SH-SY5Y (cell line): ENCODE measurements at regions not wholly inside any gene's neighbourhood (a gene's known extent, or its start where the extent isn't known, plus 50 kb on each side); places are given as distances from the start of the nearest gene placed in this dataset.

Experiments used
- GATA2 ChIP-seq: IDR thresholded peaks from 2 replicates; pipeline ENCODE4 v1.6.1; 2011; ENCODE audit warnings: mild to moderate bottlenecking, low read depth, low read length
- GATA3 ChIP-seq: IDR thresholded peaks from 2 replicates; pipeline ENCODE4 v1.6.1; 2011; ENCODE audit warnings: low read depth, mild to moderate bottlenecking, low read length, moderate library complexity

- TF ChIP-seq GATA3: no peak
- TF ChIP-seq GATA2: no peak
Measured at GRCh38 chrX:134747006-134747405, 50.0 kb downstream of the PABIR2 start.

GRCh38 chrX:134746410-134746785, 50.6 kb downstream of the PABIR2 start:
- no peak for TF ChIP-seq GATA2
- TF ChIP-seq GATA3: no peak

GRCh38 chrX:134745636-134746409, 51.2 kb downstream of the PABIR2 start:
- TF ChIP-seq GATA2 (no peak), GATA3 (no peak)

- TF ChIP-seq GATA3 (no peak), GATA2 (no peak)
Measured at GRCh38 chrX:134743091-134743490, 53.9 kb downstream of the PABIR2 start.

- TF ChIP-seq GATA2: no peak
- no peak for TF ChIP-seq GATA3
Measured at GRCh38 chrX:134742573-134742972, 54.4 kb downstream of the PABIR2 start.

- TF ChIP-seq GATA2 (no peak), GATA3 (no peak)
Measured at GRCh38 chrX:134741746-134742145, 55.3 kb downstream of the PABIR2 start.

- no peak for TF ChIP-seq GATA2
- TF ChIP-seq GATA3: no peak
Measured at GRCh38 chrX:134738986-134739740, 57.8 kb downstream of the PABIR2 start.

- no peak for TF ChIP-seq GATA3
- TF ChIP-seq GATA2: no peak
Measured at GRCh38 chrX:134738445-134738844, 58.6 kb downstream of the PABIR2 start.

GRCh38 chrX:134737721-134738369, 59.2 kb downstream of the PABIR2 start:
- TF ChIP-seq GATA2 (no peak), GATA3 (no peak)

- TF ChIP-seq GATA2 (no peak), GATA3 (no peak)
Measured at GRCh38 chrX:134737061-134737460, 59.9 kb downstream of the PABIR2 start.

GRCh38 chrX:134736356-134736755, 60.6 kb downstream of the PABIR2 start:
- no peak for TF ChIP-seq GATA3
- TF ChIP-seq GATA2: no peak

GRCh38 chrX:134735015-134735414, 62.0 kb downstream of the PABIR2 start:
- TF ChIP-seq GATA2 (no peak), GATA3 (no peak)

- TF ChIP-seq GATA3 (no peak), GATA2 (no peak)
Measured at GRCh38 chrX:134734466-134734952, 62.5 kb downstream of the PABIR2 start.

GRCh38 chrX:134733591-134733990, 63.4 kb downstream of the PABIR2 start:
- no peak for TF ChIP-seq GATA3
- TF ChIP-seq GATA2: no peak
